HG02943 (cell line): ENCODE measurements at regions not wholly inside any gene's neighbourhood (a gene's known extent, or its start where the extent isn't known, plus 50 kb on each side); places are given as distances from the start of the nearest gene placed in this dataset.
"Not testable (repeated sequence)": the region's sequence is repeated elsewhere in the genome, so short reads cannot be mapped to it uniquely, and the experiment has no call there.

Experiments
- ATAC-seq: cut with Tn5 transposase; IDR thresholded peaks from one replicate; pipeline ENCODE4 v1.9.1; 2021; ENCODE audit warnings: mild to moderate bottlenecking, low read depth, moderate library complexity; ENCODE audit not compliant: unreplicated experiment

DNA sequence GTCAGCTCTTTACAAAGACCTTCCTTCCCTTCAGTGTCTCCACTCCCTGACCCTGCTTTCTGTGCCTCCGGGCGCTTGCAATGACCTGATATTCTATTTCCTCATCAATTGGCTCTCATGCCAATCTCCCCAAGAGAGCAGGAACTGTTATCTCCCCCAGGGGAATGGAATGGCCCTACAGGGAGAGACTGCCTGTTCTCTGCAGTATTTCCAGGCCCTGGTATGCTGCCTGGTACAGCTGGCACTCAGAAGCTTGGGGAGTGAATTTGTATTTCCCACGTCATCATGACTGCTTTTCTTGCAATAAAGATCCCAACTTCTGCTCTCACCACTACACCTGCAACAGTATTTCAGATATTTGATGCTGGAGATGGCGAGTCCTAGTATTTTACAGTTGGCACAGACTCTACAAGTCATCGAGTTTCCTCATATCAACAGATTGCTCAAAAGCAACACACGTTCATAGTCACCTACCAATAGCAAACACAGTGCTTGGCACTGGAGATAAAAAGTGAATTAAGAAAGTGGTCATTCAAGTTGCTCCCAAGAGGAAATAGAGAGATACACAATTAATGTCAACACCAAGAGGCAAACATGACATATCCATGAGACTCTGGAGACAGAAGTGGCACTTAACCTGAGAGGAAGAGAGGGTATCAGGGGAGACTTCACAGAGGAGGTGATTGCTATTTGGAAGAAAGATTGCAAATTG, 90.5 kb upstream of the EGFL6 start:
- ATAC-seq: no peak

DNA sequence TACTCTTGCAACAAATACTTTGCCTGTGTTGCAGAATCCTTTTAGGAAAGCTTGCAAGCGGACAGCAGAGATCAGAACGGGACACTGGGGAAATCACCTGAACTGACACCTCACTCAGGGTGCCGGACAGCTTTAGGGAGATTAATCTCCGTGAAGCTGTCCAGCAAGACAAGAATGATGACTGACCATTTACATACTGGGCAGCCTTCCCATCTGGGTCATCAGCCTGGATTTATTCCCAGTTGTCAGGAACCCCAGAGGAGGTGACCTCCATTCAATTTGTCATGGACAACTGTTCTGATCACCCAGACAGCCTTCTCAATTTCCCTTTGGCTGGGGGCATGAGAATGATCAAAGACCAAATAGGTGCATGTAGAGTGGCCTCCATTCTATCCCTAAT, 93.0 kb upstream of the EGFL6 start:
- no peak for ATAC-seq

GRCh38 chrX:13474164-13474516, 95.3 kb upstream of the EGFL6 start:
- ATAC-seq: peak; percentile 39

GRCh38 chrX:13473442-13474163, 95.8 kb upstream of the EGFL6 start:
- peak; percentile 69 for ATAC-seq

GRCh38 chrX:13472975-13473374, 96.4 kb upstream of the EGFL6 start:
- no peak for ATAC-seq

DNA sequence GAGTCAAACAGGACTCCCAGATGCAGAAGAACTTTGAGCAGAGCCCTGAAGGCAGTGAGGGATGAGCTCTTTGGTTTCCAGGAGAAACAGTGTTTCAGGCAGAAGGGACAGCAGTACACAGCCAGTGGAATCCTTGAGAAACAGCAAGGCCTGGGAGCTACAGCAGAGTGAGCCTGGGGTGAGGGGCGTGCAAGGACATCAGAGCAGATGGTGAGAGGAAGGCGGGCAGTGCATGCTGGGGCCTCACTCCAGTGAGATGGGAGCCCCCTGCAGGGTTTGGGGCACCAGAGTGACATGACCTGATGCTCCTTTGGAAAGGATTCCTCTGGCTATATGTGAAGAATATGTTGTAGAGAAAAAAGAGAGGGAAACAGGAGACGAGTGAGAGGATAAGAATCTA, 98.1 kb upstream of the EGFL6 start:
- no peak for ATAC-seq

GRCh38 chrX:13470685-13470977, 98.8 kb upstream of the EGFL6 start:
- no peak for ATAC-seq

DNA sequence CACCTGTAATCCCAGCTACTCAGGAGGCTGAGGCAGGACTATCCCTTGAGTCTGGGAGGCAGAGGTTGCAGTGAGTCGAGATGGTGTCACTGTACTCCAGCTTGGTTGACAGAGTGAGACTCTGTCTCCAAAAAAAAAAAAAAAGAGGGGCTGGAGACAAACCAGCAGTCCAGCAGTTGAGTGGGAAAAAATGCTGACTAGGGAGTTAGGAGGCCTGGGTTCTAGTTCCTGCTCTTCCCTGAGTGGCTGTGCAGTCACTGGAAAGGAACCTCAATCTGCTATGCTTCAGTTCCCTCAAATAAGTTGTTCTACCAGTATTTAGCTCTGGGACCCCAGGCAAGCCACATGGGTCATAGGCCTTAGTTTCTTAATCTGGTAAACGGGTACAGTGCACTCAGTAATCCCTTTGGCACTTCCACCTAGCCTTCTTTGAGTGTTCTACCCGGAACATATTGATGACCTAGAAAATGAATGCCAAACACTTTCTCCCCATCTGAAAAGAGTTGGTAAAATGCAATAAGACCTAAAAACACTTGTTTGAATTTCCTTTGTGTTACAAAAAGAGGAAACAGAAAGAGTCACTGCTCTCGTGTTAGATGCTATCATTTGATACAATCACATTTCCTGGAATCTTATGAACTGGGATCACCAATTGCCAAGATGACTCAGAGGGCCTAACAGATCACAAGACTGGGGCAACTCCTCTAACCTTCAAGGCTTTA, 99.3 kb upstream of the EGFL6 start:
- ATAC-seq: no peak

DNA sequence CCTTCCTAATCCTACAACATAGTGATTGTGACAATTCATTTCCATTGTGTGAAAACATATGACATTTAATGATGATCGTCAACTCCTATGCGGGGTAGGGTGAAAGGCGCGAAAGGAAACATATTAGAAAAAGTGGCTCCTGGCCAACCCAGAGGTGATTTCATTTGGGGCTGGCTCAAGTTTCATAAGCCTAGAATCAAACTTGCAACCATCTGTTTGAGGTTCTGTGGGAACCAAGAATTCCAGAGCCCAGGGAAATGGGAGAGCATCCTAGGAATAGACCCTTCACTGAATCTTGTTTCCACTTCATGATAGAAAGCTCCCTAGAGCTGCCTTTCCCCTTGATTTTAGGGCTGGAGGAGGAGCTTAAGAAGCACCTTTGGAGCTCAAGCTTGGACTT, 101.3 kb upstream of the EGFL6 start:
- no peak for ATAC-seq

DNA sequence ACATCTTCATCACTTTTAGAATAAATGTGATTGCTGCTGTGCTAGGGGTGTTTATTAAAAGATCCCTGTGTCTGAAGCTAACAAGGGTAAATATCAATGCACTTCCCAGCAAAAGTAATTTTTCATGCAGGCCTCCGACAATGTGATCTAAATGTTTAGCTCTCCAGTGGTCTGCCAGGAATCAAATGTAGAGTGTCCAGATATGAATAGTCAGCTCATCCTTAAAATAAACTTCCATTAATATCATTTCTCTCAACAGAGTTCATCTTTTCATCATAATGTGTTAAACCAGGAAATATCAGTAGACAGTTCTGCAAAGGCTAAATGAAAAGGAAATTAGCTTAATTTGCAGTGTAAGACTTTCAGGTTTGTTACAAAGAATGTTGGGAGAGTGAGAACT, 102.2 kb upstream of the EGFL6 start:
- ATAC-seq: no peak

- ATAC-seq: no peak
Observed at GRCh38 chrX:13464599-13465275, 104.7 kb upstream of the EGFL6 start.

GRCh38 chrX:13463608-13464007, 105.8 kb upstream of the EGFL6 start:
- ATAC-seq: no peak

DNA sequence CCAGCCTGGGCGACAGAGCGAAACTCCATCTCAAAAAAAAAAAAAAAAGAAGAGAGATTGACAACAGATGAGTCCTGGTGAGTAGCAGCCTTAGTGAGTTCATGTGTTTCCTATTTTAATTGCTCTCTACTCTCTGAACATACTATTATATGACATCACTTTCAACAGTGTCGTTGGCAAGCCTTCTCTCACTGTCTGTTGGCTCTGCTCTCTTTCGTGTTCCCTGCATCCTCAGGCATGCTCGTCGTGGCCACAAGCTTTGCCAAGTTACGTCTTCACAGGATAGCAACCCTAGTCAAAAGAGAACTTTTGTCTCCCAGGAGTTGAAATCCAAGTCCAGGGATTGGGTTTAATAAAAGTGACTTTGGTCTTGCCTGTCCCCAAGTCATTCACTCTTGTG, 117.1 kb upstream of the EGFL6 start:
- no peak for ATAC-seq

DNA sequence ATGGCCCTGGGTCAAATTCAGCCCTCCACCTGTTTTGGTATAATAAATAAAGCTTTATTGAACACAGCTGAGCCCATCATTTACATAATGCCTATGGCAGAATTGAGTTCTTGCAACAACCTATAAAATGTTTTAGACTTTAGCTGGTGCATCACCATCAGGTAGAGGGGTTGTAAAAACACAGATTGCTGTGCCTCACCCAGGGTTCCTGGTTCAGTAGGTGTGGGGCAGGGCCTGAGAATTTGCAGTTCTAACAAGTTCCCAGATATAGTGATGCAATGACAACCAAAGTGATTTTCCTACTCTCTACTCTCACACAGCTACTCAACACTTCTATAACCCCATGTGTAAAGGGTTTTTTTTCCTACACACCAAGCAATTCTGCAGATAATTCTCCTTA, 120.0 kb upstream of the EGFL6 start:
- no peak for ATAC-seq

GRCh38 chrX:13448941-13449340, 120.5 kb upstream of the EGFL6 start:
- ATAC-seq: no peak

GRCh38 chrX:13441608-13442007, 121.8 kb upstream of the ATXN3L start:
- ATAC-seq: not testable (repeated sequence)

- no peak for ATAC-seq
Observed at GRCh38 chrX:13440176-13440575, 120.3 kb upstream of the ATXN3L start.

DNA sequence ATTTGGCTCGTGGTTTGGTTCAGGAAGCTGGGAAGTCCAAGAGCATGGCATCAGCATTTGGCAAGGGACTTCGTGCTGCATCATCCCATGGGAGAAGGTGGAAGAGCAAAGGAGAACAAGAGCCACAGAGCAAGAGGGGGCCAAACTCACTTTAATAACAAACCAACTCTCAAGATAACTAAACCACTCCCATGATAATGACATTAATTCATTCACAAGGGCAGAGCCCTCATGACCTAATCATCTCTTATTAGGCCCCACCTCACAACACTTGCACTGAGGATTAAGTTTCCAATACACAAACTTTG, 113.4 kb upstream of the ATXN3L start:
- no peak for ATAC-seq

DNA sequence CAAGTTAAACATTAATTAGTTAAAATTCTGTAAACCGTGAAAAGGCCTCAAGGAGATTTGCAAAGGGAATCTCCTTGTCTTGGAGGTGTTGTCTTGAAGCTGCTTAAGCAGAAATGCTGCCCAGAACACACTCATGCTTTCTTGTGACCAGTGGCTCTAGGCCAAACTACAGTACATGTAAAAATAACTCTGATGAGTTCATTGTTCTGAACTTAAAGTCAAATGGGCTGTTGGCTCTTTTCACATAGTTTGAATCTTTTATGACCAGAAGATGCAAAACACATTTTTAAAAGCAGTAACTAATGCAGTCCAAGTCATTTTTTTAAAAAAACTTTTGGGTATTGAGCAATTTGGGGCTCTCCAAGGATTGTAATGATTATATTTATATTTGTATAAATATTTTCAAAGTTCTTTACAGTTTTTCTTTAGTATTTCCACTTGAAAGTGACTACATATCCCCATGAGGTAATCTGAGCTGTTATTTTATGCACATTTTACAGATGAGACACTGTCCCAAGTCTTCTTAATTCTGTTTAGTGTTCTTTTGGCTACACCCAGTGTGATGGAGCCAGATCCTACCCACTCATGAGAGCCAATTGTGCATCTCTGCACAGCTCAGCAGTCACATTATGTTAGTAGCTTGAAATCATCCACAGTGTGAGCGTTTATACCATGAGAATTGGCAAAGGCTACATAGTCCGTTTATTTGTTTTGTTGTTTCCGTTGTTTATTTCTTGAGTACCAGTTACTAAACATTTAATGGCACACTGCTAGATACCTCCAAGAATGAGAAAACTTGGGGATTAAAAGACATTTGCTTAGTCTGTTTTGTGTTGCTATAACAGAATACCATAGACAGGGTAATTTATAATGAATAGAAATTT, 112.8 kb upstream of the ATXN3L start:
- no peak for ATAC-seq

- ATAC-seq: no peak
Observed at GRCh38 chrX:13430136-13430827, 110.4 kb upstream of the ATXN3L start.
